Thymus (tissue), 11 donors: ENCODE measurements at regions not wholly inside any gene's neighbourhood (a gene's known extent, or its start where the extent isn't known, plus 50 kb on each side); places are given as distances from the start of the nearest gene placed in this dataset.
"Not testable (repeated sequence)": the region's sequence is repeated elsewhere in the genome, so short reads cannot be mapped to it uniquely, and the experiment has no call there.

Experiments used
- DNase-seq, 9 donors: peaks; one replicate each; pipeline ENCODE4 v3.0.0-alpha.2; 2013; ENCODE audit warnings: low spot score in 9 of 9, low read depth in 6 of 9, missing footprints in 1 of 9
- H3K27ac ChIP-seq, 2 donors: one replicate each; pipeline ENCODE4 v1.5.1; 2013; ENCODE audit warnings: control low read depth in 1 of 2, low read depth in 1 of 2, low read length in 1 of 2, mild to moderate bottlenecking in 1 of 2, moderate library complexity in 1 of 2
- H3K27me3 ChIP-seq, 2 donors: one replicate each; pipeline ENCODE4 v1.5.1; 2013; ENCODE audit warnings: low read length in 1 of 2; ENCODE audit not compliant: control insufficient read depth in 2 of 2, insufficient read depth in 1 of 2
- H3K36me3 ChIP-seq, 2 donors: one replicate each; pipeline ENCODE4 v1.5.1; 2013; ENCODE audit warnings: low read length in 1 of 2, mild to moderate bottlenecking in 1 of 2, moderate library complexity in 1 of 2; ENCODE audit not compliant: control insufficient read depth in 2 of 2, insufficient read depth in 2 of 2
- H3K4me1 ChIP-seq, 2 donors: one replicate each; pipeline ENCODE4 v1.5.1; 2013; ENCODE audit warnings: low read length in 2 of 2; ENCODE audit not compliant: control insufficient read depth in 2 of 2, insufficient read depth in 2 of 2
- H3K4me3 ChIP-seq, 2 donors: one replicate each; pipeline ENCODE4 v1.5.1; 2013; ENCODE audit warnings: low read length in 2 of 2, control low read depth in 1 of 2, mild to moderate bottlenecking in 1 of 2
- H3K9me3 ChIP-seq, 2 donors: one replicate each; pipeline ENCODE4 v1.5.1; 2013; ENCODE audit warnings: low read length in 1 of 2, mild to moderate bottlenecking in 1 of 2; ENCODE audit not compliant: control insufficient read depth in 2 of 2, insufficient read depth in 1 of 2
- WGBS: extraction: QIAGEN DNeasy Blood & Tissue Kit; methylation state at CpG from one replicate; pipeline ENCODE4 v1.1.7; 2013; 5-methylcytosine and 5-hydroxymethylcytosine counted together
- donor health status: healthy.

DNA sequence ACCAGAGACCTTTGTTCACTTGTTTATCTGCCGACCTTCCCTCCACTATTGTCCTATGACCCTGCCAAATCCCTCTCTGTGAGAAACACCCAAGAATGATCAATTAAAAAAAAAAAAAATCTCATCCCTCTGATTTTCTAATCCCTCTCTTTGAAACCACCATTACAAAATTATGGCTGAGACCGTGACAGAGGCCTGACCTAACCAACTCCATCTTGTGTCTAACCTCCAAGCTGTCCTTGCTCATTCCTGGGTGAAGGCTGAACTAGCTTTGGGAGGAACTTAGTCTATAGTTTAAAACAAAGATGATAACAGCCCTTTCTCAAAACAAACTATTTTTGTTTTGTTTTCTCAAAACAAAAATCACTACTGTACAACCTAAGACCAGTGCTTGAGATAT lies 474.5 kb downstream of the TMEM114 start:
- H3K4me3 ChIP-seq: no peak overlapping the region
- 42% methylated on average over 2 of the region's 2 CpGs for WGBS
- H3K4me1 ChIP-seq: no peaks in the 10 kb centered on the region
- H3K27me3 ChIP-seq: no peaks in the 10 kb centered on the region
- no peaks in the 10 kb centered on the region for H3K36me3 ChIP-seq
- H3K27ac ChIP-seq: no peak overlapping the region
- peaks cover 0 to 2% of the 10 kb centered on the region in 2 donors for H3K9me3 ChIP-seq
- no peak for DNase-seq

DNA sequence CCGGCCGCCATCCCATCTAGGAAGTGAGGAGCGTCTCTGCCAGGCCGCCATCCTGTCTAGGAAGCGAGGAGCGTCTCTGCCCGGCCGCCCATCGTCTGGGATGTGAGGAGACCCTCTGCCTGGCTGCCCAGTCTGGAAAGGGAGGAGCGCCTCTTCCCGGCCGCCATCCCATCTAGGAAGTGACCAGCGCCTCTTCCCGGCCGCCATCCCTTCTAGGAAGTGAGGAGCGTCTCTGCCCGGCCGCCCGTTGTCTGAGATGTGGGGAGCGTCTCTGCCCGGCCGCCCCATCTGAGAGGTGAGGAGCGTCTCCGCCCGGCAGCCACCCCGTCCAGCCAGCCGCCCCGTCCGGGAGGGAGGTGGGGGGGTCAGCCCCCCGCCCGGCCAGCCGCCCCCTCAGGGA lies 475.4 kb downstream of the TMEM114 start:
- H3K4me3 ChIP-seq, H3K36me3 ChIP-seq, H3K9me3 ChIP-seq, H3K27ac ChIP-seq, H3K27me3 ChIP-seq, DNase-seq, H3K4me1 ChIP-seq: not testable (repeated sequence)
- 97% methylated on average over 32 of the region's 32 CpGs for WGBS

DNA sequence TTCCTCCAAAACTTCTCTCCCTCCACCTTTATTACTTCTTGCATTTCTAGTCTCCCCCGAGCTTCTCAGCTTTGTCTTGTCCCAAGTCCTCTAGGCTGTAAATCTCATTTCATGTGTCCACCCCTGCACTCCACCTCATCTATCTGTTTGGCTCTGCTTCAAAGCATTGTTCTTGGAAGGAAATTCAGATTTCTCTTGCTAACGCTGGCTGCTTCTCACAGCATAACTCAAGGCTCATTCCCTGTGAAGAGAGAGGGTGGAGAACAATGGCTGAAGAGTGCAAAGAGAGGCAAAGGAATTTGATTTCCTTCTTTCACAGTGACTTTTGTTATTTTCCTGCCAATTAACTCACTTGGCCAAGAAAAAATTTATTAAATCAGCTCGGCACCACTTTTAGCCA lies 476.5 kb downstream of the TMEM114 start:
- peaks cover 0 to 2% of the 10 kb centered on the region in 2 donors for H3K9me3 ChIP-seq
- H3K27me3 ChIP-seq: no peaks in the 10 kb centered on the region
- WGBS: 85% methylated on average over 3 of the region's 3 CpGs
- DNase-seq: no peak
- no peaks in the 10 kb centered on the region for H3K36me3 ChIP-seq
- H3K4me1 ChIP-seq: no peaks in the 10 kb centered on the region
- no peak overlapping the region for H3K27ac ChIP-seq
- H3K4me3 ChIP-seq: no peak overlapping the region

DNA sequence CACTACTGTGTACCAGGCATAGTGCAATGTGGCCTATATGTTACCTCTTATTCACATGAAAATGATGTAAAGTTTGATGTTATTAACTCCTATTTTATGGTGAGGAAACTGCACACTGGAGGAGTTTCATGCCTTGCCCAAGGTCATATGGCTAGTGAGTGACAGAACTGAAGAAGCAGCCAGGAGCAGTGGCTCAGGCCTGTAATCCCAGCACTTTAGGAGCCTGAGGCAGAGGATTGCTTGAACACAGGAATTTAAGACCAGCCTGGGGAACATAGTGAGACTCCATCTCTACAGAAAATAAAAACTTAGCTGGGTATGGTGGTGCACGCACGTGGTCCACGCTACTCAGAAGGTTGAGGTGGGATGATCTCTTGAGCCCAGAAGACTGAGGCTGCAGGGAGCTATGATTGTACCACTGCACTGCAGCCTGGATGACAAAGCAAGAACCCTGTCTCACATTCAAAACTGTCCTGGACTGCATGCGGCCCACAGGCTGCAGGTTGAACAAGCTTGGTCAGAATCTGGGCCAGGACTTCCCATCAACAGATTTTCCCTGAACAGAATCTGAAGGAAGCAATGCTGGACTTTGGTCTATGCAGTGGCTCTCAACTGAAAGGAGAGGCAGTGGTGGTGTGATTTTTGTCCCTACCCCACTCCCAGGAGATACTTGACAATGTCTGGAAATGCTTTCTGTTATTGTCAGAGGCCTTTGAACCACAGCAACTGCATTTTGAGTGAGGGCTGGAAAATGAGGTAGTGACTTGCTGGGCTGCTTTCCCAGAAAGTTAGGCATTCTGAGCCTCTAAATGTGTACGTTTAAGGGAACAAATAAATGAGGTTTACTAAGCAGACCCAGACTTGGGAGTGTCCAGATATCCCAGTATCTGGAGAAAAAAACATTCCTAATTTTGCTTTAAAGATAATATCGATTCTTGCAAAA lies 479.5 kb downstream of the TMEM114 start:
- Histone ChIP-seq H3K27ac (no peak overlapping the region), H3K4me3 (no peak overlapping the region), H3K27me3 (no peaks in the 10 kb centered on the region), H3K4me1 (no peaks in the 10 kb centered on the region), H3K36me3 (no peaks in the 10 kb centered on the region), H3K9me3 (peaks cover 0 to 2% of the 10 kb centered on the region in 2 donors)
- DNase-seq: no peak
- 86% methylated on average over 6 of the region's 6 CpGs for WGBS

DNA sequence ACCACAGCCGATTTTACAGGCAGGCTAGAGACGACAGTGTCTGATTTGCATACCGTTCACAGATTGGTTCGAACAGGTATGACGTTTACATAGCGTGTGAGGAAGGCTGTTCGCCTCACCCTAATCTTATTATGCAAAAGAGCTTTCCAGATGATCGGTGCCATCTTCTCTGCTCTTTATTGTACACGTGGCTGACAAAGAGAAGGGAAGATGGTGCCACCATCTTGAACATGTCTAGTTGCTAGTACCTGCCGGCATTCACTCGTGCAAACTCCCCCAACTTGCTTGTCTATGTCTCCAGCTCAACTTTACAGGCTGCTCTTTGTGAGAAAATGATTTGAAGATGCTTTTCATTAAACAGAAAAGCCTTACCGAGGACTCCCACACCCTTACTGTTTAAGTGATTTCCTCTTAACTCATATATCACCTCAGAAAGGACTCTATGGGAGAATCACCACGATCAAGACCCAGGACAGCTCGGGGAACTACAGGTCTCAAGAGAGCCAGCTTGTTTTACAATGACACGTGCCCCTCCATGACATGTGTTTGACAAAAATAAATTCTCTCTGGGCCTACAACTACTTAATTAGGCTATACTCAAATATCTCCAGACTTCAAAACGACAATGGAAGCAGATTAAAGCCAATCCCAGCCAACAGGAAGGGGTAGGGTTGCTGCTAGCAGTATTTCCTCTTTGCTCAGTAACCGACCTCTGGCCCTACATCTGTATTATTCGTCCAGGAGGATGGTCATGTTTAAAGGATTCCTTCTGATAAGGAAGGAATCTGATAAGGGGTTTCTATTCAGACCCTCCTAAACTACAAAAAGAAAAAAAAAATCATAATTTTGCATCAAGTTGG lies 480.6 kb downstream of the TMEM114 start:
- no peak for DNase-seq
- Histone ChIP-seq H3K27ac (no peak overlapping the region), H3K9me3 (peaks cover 0 to 2% of the 10 kb centered on the region in 2 donors), H3K27me3 (no peaks in the 10 kb centered on the region), H3K36me3 (no peaks in the 10 kb centered on the region), H3K4me3 (no peak overlapping the region), H3K4me1 (no peaks in the 10 kb centered on the region)
- 83% methylated on average over 18 of the region's 18 CpGs for WGBS

DNA sequence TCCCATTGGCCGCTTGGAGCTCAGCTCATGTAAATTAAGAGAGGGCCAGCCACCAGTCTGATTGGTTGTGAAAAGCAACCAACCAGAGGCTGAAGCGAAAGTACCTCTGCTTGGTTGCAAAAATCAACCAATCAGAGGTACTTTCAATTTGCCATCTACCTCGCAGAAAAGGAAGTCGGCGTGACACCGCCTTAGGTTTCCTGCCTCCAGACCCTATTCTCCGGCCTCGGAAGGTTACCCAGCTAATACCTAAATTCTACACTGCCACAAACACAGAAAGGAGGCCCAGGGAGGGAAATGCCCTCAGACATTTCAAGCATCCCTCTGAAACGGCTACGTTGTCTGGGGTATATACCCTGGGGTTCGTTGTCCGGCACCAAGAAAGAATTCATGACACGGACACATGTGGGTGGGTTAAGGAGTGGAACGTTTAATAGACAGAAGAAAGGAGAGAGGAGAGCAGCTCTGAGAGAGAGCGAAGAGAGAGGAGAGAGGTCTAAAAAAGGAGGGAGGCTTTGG lies 481.3 kb downstream of the TMEM114 start:
- no peak for DNase-seq
- H3K4me3 ChIP-seq: no peak overlapping the region
- H3K9me3 ChIP-seq: peaks cover 0 to 2% of the 10 kb centered on the region in 2 donors
- H3K4me1 ChIP-seq: no peaks in the 10 kb centered on the region
- WGBS: 95% methylated on average over 15 of the region's 15 CpGs
- H3K27ac ChIP-seq: no peak overlapping the region
- no peaks in the 10 kb centered on the region for H3K36me3 ChIP-seq
- H3K27me3 ChIP-seq: no peaks in the 10 kb centered on the region

DNA sequence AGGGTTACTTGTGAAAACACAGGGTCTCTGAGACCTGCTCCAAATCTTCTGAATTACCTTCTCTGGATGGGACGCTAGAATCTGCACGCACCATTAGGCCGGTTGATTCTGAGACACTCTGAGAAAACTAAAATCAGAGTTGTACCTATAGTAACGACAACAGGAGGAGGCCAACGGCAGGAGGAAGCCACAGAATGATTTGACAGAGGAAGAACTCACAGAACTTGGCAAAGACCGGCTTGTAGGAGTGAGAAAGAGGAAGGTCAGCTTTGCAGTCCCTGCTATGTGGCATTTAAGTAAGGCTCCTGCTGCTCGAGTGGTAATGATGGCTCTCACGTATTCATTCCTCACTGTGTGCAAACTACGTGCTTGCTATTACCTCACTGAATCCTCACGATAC lies 483.0 kb downstream of the TMEM114 start:
- Histone ChIP-seq H3K27me3 (no peaks in the 10 kb centered on the region), H3K4me1 (no peaks in the 10 kb centered on the region), H3K27ac (no peak overlapping the region), H3K9me3 (peaks cover 0 to 2% of the 10 kb centered on the region in 2 donors), H3K4me3 (no peak overlapping the region), H3K36me3 (no peaks in the 10 kb centered on the region)
- no peak for DNase-seq
- 53% methylated on average over 10 of the region's 10 CpGs for WGBS

DNA sequence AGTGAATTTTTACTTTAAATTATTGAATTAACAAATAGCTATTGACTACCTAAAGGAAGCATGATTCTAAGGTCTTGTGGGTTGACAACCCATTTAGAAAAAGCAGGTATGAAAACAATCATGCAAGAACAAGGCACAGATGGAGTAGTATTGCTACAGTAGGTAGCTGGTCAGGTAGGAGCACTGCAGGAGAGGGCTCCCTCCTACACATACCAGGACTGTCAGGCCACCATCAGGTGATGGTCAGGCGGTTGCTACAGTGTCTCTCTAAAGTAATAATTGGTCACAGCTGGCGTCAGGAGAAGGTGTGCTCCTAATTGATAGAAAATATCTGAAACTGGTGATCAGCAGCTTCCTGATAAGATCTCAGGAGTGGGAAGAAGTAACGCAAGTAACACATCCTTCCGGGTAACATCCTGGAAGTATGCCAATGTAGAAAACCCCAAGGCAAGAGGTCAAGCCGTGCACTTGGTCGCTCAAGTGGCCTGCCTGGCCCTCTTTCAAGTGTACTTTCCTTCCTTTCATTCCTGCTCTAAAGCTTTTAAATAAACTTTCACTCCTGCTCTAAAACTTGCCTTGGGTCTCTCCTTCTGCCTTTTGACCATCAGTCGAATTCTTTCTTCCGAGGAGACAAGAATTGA lies 486.5 kb downstream of the TMEM114 start:
- Histone ChIP-seq H3K27ac (no peak overlapping the region), H3K4me1 (no peaks in the 10 kb centered on the region), H3K4me3 (no peak overlapping the region), H3K9me3 (peaks cover 0 to 2% of the 10 kb centered on the region in 2 donors), H3K27me3 (no peaks in the 10 kb centered on the region), H3K36me3 (no peaks in the 10 kb centered on the region)
- 93% methylated on average over 8 of the region's 8 CpGs for WGBS
- no peak for DNase-seq
